ENCODE measurements at regions not wholly inside any gene's neighbourhood (a gene's known extent, or its start where the extent isn't known, plus 50 kb on each side); places are given as distances from the start of the nearest gene placed in this dataset.

GRCh38 chr18:53862921-53863320 lies 361.5 kb downstream of the MBD2 start:
- no peak for TF ChIP-seq CTCF (conservative IDR thresholded peaks at IDR 0.05; ENCODE audit: low read depth, low read length)
- TF ChIP-seq MAZ (IDR thresholded peaks at IDR 0.05; ENCODE audit: borderline replicate concordance, low read depth, low read length): no peak
- no peak for TF ChIP-seq POLR2A (IDR thresholded peaks at IDR 0.05; ENCODE audit: low read depth, low read length)
- TF ChIP-seq RAD21 (IDR thresholded peaks at IDR 0.05; ENCODE audit: low read length): no peak
- TF ChIP-seq SMC3 (IDR thresholded peaks at IDR 0.05; ENCODE audit: low read depth, low read length): no peak
- TF ChIP-seq USF2 (IDR thresholded peaks at IDR 0.05; ENCODE audit: low read depth, low read length): no peak
- TF ChIP-seq RFX5 (IDR thresholded peaks at IDR 0.05; ENCODE audit: low read depth, low read length): no peak
- TF ChIP-seq CHD1 (IDR thresholded peaks at IDR 0.05; ENCODE audit: low read depth, low read length): no peak
- no peak for TF ChIP-seq MXI1 (IDR thresholded peaks at IDR 0.05; ENCODE audit: borderline replicate concordance, low read depth, low read length)
- TF ChIP-seq CEBPB (IDR thresholded peaks at IDR 0.05; ENCODE audit: low read depth, low read length): no peak
- no peak for TF ChIP-seq FOS (IDR thresholded peaks at IDR 0.05; ENCODE audit: low read depth, low read length)
- no peak for TF ChIP-seq NFE2L2 (IDR thresholded peaks at IDR 0.05; ENCODE audit: low read depth, low read length)

Measured in IMR-90 (cell line).